NCI-H1048 (cell line): ENCODE measurements at regions not wholly inside any gene's neighbourhood (a gene's known extent, or its start where the extent isn't known, plus 50 kb on each side); places are given as distances from the start of the nearest gene placed in this dataset.
"Not testable (repeated sequence)": the region's sequence is repeated elsewhere in the genome, so short reads cannot be mapped to it uniquely, and the experiment has no call there.

Experiments
- DNase-seq: peaks from one replicate; lab custom pipeline; 2025; lab: John Stamatoyannopoulos, UW

GRCh38 chr3:59254433-59254832 is 204.6 kb upstream of the CFAP20DC start:
- DNase-seq = no peak

DNA sequence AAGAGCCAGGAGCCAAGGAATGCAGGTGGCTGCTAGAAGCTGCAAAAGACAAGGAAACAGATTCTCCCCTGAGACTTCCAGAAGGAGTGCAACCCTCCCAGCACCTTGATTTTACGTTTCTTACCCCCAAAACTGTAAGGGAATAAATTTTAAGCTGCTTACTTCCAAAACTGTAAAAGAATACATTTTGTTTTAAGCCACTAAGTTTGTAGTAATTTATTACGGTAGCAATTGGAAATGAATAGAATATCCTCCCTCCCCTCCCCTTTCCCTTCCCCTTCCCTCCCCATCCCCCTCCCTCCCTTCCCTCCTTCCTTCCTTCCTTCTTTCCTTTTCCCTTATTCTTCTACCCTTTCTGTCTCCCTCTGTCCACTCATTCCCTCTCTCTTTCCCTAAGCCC is 203.7 kb upstream of the CFAP20DC start:
- DNase-seq = no peak

DNA sequence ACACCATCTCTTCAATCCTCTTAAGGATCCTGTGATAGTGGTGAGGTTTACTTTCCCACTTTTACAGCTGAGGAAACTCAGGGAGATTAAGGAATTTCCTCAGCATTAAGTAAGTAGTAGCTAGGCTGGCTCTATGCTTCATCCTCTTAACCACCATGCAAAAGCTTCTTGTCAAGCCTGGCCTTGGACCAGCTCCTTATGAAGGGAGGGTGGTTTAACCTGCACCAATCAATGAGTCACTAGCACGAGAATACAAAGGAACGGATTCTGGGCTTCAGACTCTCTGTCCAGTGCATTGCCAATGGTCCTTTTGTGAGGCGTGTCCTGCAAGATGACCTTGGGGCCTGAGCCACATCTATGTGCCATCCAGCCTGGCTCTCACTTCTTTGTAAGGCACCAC is 202.0 kb upstream of the CFAP20DC start:
- no peak for DNase-seq

DNA sequence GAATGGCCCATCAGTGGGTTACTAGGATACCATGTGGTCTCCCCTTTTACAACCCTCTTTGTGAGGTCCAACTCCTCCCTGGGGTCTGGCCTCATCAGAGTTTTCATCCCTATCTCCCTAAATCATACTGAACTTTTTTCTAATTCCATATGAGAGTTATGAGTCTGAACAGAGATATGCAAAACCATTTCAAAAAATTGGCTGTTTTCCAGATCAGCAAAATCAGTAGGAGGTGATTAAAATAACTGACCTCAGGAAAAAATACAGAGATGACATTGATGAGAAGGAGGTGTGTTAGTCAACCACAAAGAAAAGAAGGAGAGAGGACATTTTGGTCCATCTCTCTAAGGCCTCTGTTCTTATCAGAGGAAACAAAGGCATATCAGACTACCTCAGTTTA is 200.8 kb upstream of the CFAP20DC start:
- DNase-seq = no peak

GRCh38 chr3:59249698-59250361 is 200.0 kb upstream of the CFAP20DC start:
- no peak for DNase-seq

DNA sequence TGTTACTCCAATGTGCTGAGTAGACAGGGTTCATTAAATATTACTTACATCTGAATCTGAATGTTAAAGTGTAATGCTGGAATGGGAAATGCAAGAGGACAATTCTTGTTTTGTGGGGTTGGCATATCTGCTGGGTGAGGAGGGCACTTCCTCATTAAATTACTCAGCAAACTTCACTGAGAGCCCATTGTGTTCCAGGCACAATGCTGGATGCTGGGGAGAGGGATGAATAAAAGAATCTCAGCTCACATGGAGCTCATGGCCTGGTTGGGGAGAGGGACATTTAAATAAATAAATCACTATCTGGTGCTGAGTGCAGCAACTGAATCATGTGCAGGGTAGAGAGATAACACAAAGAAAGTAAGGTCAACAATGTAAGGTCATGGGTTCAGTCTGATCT is 199.2 kb upstream of the CFAP20DC start:
- DNase-seq = no peak

GRCh38 chr3:59247402-59247841 is 197.6 kb upstream of the CFAP20DC start:
- no peak for DNase-seq

DNA sequence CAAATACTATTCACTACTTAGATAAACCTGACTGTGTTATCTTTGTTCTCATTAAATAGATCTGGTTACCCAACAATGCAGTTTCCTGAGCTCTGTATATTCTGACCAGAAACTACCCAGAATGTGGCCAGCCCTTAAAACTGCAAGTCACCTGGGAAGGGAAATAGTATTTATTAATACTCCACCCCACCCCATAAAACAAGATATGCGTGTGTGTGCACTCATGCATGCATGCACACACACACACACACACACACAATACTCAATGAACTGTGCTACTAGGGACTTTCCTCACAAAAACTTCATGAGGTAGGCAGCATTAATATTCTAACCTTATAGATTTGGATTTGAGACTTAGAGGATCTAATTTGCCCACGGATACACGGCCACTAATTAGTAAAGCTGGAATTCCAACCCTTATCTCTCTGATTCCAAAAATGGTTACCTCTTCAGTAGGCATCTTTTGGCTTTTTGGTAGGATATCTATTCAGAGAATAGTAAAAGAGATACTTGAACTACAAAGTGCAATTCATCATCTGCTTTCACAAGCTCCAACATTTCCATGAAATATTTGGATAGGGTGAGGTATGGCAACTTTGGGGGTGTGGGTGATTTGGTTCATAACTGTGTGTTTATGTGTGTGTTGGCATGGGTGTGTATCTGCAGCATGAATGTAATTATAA is 197.0 kb upstream of the CFAP20DC start:
- no peak for DNase-seq

GRCh38 chr3:59245859-59246501 is 196.2 kb upstream of the CFAP20DC start:
- DNase-seq = no peak

DNA sequence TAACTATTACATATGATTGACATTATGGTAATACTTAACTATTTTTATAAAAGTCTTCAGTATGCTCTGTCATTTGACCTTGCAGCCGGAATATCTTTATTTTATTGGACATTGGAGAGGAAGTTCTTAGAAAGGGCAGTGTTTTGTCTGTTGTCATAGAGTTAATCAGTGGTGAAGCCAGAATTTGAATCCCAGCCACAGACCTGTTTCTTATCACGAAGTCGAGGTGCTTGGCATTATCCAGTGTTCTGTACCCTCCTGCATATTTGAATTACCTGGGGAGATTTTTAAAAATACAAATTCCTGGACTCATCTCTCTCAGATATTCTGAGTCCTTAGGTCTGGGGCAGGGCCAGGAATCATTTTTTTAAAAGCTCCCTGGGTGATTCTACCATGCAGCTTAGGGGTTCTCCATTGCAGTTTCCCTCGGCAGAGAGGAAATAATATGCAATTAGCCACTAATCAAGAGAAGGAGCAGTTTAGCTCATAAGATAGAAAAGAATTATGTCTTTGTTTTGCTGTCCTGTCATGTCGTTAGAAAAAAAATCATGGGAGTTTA is 195.6 kb upstream of the CFAP20DC start:
- no peak for DNase-seq

DNA sequence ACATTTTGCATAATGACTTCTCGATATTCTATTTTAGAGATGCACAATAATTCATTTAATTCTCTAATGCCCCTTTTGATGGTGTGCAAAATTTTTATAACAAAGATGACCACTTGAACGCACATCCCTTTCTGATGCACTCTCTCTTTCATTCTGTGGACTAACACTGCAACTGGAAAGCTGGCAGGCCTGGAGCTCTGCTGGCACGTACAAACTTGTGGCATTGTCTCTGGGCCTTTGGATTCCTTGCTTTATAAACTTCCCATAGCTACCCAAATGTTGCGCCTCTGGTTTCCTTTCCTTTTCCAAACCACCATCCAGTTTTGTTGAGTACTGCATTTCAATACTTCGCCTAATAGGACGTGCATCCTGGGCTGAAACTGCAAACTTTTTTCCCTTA is 194.5 kb upstream of the CFAP20DC start:
- DNase-seq = no peak

GRCh38 chr3:59243476-59243875 is 193.7 kb upstream of the CFAP20DC start:
- no peak for DNase-seq

DNA sequence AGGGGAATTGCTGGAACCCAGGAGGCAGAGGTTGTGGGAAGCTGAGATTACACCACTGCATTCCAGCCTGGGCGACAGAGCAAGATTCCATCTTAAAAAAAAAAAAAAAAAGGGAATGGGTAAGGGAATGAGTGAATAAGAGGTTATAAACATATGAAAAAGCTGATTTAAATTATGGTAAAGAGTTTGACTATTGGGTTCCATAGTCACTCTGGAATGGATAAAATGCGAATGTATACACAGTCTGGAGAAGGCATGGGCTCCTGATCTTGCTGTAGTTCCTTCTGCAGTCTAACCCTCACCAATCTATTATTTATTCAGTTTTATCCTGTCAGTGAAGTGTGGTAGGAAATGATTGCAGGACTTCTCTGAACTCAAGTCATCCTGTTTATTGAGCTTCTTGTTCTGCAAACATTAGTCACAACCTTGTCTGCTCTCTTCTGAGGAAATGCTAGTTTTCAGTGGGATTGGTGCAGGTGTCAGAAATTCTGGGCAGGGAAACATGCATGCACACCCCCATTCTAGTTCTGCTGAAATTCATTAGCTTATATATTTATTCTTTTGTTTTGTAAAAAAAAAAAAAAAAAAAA is 190.9 kb upstream of the CFAP20DC start:
- DNase-seq = no peak

GRCh38 chr3:59237121-59237520 is 187.3 kb upstream of the CFAP20DC start:
- no peak for DNase-seq

DNA sequence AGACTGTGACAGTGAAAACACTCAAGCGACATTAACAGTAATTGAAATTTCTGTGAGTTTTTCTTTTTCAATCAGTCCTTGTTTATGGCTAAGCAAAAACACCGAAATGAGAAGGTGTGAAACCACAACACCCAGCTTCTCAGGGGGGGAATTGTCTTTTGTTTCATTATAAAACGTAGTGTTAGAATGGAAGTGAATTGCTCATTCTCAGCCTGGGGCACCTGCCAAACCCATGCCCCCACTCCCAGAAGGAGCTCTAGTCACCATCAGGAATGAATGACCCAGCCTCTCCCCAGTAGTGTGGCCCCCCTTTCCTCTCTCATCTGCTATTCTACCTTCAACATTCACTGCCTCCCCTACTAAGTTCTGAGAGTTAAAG is 185.8 kb upstream of the CFAP20DC start:
- DNase-seq = no peak

DNA sequence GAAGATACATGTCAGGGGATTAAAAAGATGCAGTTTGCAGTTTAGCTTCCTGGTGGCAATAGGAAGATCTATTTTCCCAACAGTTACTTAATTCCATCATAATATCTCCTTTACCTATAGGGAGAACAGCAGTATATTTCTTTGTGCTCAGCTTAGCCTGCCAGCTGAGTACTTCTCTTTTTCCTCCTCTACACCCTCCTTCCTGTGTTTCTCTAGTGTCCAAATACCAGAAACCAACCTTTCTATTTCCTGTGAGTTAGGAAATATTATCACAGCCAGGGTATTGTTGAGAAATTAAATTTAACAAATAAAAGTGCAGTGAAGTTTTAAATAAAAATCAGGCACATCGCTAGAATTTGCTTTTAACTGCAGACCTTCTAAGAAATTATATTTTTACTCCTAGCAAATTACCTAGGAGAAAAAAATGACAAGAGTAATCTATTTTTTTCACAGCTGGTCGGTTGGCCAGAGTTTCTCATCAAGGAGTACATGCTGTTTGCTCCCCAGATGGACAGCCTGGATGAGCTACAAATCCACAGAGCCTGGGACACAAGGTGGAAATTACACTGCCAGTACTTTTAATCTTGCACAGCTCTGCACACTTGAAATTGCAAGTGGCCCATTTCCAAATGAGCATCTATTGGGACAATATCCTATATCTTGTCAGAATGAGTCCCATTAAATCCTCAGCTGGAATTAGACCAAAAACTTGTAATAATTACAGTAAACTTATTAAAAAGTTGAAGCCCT is 185.2 kb upstream of the CFAP20DC start:
- no peak for DNase-seq

DNA sequence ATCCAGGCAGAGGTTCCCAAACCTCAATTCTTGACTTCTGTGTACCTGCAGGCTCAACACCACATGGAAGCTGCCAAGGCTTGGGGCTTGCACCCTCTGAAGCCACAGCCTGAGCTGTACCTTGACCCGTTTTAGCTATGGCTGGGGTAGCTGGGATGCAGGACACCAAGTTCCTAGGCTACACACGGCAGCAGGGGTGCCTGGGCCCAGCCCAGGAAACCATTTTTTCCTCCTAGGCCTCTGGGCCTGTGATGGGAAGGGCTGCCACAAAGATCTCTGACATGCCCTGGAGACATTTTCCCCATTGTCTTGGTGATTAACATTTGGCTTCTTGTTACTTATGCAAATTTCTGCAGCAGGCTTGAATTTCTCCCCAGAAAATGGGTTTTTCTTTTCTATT is 180.6 kb upstream of the CFAP20DC start:
- DNase-seq = not testable (repeated sequence)

GRCh38 chr3:59213860-59214259 is 164.0 kb upstream of the CFAP20DC start:
- no peak for DNase-seq

GRCh38 chr3:59212128-59212779 is 162.4 kb upstream of the CFAP20DC start:
- no peak for DNase-seq

- DNase-seq = no peak
Observed at GRCh38 chr3:59210260-59210659, 160.4 kb upstream of the CFAP20DC start.

GRCh38 chr3:59192473-59192872 is 142.6 kb upstream of the CFAP20DC start:
- DNase-seq = no peak
